GM18517 (cell line): ENCODE measurements at regions not wholly inside any gene's neighbourhood (a gene's known extent, or its start where the extent isn't known, plus 50 kb on each side); places are given as distances from the start of the nearest gene placed in this dataset.
"Not testable (repeated sequence)": the region's sequence is repeated elsewhere in the genome, so short reads cannot be mapped to it uniquely, and the experiment has no call there.

Experiments used
- ATAC-seq: cut with Tn5 transposase; IDR thresholded peaks from one replicate; pipeline ENCODE4 v1.9.1; 2021; ENCODE audit warnings: mild to moderate bottlenecking, moderate library complexity; ENCODE audit not compliant: unreplicated experiment

GRCh38 chr1:25171013-25171412 lies 61.3 kb downstream of the SYF2 start:
- not testable (repeated sequence) for ATAC-seq

GRCh38 chr1:25170439-25170838 lies 61.9 kb downstream of the SYF2 start:
- ATAC-seq: no peak

DNA sequence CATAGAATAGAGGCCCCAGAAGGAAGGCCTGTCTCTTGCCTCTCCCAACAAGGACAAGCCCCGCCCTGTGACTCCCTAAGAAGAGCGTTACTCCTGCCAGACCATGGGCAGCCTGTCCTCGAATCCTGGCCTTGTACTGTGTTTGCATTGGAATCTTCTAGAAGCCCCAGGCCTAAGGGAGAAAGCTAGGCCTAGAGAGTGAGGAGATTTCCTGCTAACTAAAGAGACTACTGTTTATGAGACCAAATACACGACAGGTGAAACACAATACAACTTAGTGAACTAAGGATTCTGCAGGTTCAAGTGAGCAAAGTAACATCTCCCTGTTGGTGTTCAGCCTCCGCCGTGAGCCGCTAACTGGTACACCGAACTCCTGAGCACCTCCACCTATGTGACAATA lies 62.7 kb downstream of the SYF2 start:
- no peak for ATAC-seq

DNA sequence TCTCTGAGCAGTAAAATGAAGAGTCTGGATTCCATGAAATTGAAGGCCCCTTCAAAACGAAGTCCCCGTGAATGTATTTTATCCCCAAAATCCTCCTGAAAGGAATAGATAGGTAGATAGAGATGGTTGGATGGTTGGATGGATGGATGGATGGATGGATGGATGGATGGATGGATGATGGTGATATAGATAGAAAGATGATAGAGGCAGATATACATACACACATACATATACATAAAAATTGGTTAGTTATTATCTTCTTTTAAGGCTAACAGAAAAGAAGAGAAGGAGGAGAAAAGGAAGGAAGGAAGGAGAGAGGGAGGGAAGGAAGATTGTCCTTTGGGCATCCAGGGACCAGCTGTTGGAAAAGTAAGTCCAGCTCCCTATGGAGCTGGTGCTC lies 63.1 kb downstream of the SYF2 start:
- no peak for ATAC-seq

DNA sequence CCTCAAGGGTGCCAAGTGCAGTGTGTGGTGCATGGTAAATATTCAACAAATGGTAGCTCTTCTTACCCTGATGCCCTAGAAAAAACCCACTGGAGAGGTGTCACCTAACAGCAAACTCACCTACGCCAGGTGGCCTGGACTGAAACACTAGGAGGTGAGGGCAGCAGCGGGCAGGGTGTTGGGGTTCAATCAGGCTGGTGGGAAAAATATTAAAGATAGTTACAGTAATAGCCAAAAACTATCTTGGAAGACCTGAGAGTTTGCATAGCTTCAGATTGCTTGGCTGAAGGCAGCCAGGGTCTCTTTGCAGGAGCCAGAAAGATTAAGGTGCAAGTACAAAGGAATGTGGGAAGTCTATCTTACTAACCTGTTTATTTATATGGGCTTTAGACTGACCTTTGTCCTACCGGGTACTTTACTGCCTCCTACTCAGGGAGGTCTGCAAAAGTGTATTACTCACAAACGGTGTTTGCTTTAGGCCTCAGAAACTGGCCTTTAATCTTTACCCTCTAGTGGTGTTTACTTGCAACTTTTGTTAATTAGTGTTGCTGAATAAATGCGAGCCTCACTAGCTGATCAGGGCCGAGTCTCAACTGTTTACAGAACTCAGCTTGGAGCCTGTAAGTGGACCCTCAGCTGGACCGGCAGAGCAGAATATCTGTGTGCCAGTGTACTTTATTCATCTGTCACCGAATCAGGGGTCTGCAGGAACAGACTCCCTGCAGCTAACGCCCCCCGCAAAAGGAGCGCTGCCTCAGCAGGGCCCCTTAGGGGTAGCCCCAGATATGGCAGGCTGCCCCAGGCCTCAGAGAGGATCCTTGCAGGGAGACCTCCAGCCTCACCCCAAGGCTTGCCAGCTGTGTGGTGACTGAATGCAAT lies 63.9 kb downstream of the SYF2 start:
- no peak for ATAC-seq

- no peak for ATAC-seq
Measured at GRCh38 chr1:25167269-25168192, 64.8 kb downstream of the SYF2 start.

- no peak for ATAC-seq
Measured at GRCh38 chr1:25166847-25167246, 65.5 kb downstream of the SYF2 start.

DNA sequence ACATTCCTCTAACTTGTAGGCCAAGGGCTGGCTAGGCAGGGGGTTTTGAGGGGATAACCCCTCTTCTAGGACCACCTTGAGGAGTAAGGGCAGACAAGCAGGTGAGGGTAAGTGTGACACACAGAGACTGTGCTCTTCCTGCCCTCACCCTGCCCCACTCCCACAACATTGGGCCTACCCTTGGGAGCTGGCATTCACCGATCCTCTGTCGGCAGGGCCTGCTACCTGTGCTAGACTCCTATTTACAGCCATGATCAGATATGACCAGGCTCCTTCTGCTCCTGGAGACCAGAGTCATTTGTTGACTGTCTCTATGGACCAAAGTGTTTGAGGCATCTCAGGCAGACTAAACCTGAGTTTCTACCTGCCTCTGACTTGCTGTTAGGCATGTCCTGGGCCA lies 68.3 kb downstream of the SYF2 start:
- ATAC-seq: no peak

- ATAC-seq: no peak
Measured at GRCh38 chr1:25161981-25162380, 70.3 kb downstream of the SYF2 start.

DNA sequence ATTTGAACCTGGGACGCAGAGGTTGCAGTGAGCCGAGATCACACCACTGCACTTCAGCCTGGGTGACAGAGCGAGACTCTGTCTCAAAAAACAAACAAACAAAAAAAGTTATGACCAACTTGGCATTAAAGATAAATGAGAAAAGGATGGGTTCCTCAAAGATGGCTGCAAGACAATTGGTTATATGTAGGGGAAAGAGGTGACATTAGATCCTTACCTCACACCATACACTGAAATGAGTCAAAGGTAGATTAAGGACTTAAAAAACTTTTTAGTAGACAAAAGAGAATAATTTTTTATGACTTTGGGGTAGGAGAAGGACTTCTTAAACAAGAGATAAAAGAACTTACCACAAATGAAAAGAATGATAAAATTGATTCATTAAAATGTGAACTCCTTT lies 74.5 kb downstream of the SYF2 start:
- ATAC-seq: no peak

- no peak for ATAC-seq
Measured at GRCh38 chr1:25150985-25151495, 81.3 kb downstream of the SYF2 start.

- no peak for ATAC-seq
Measured at GRCh38 chr1:25148673-25149300, 83.5 kb downstream of the SYF2 start.

- ATAC-seq: no peak
Measured at GRCh38 chr1:25146451-25146855, 85.8 kb downstream of the SYF2 start.

DNA sequence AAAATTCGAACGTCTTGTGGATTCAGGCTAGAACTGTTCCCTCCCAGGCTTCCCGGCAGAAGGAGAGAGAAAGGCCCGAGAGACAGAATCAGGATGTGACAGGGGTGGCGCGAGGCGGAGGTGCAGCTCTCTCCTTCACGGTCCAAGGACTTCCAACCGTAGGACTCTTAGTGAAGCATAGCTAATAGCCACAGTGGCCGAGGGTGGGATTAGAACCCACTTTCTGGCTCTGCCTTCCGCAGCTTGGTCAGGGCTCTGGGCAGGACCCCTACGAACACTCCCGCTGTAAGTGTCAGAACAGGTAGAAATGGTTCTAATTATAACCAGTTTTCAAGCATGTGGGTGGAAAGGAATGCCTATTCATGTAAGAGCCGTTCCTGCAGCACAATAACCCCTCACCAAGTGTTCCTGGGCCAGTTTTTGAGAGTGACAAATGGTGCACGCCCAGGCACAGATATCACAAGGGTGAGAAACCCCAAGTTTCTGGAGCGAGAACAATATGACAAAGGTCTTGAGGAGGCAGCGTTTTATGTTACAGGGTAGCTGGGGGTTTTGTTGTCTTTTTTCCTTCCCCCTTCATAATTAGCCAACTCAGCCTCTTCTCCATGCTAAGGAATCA lies 86.4 kb downstream of the SYF2 start:
- no peak for ATAC-seq

GRCh38 chr1:25140073-25140797 lies 92.1 kb downstream of the SYF2 start:
- peak; percentile 82 for ATAC-seq

DNA sequence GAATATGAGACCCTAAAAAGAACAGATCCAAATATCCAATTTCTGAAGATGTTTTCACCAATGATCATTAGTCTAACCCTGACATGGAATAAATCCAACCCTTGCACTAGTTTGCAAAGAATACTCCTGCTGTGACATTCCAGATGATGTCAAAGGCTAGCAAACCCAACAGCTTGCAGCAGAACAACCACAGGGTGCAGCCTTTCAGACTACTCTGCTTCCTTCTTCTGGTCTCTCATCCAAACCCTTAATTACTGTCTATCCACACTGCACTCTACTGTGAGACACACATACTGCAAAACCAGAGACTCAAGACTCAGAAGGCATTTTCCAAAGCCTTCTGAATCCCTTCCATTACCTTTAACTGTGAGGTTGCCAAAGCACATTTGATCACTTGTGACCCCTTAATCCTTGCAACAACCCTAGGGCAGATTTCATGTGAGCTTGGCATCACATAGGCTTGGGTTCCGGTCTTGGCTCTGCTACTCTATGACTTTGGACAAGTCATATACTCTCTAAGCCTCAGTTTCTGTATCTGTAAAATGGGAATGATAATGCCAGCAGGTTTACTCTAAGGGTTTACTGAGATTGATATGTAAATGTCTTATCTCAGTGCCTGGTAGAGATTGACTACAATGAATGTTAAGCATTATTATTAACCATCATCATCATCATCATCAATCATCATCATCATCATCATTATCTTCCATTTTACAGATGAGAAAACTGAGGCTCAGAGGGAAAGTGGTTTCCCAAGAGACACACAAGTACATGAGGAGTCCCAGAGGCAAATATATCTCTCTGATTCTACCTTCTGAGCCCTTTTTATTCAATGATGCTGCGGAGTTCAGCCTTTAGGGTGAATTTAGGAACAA lies 94.5 kb downstream of the SYF2 start:
- ATAC-seq: no peak

GRCh38 chr1:25137106-25137505 lies 95.2 kb downstream of the SYF2 start:
- ATAC-seq: no peak

GRCh38 chr1:25135909-25136308 lies 96.4 kb downstream of the SYF2 start:
- ATAC-seq: no peak

DNA sequence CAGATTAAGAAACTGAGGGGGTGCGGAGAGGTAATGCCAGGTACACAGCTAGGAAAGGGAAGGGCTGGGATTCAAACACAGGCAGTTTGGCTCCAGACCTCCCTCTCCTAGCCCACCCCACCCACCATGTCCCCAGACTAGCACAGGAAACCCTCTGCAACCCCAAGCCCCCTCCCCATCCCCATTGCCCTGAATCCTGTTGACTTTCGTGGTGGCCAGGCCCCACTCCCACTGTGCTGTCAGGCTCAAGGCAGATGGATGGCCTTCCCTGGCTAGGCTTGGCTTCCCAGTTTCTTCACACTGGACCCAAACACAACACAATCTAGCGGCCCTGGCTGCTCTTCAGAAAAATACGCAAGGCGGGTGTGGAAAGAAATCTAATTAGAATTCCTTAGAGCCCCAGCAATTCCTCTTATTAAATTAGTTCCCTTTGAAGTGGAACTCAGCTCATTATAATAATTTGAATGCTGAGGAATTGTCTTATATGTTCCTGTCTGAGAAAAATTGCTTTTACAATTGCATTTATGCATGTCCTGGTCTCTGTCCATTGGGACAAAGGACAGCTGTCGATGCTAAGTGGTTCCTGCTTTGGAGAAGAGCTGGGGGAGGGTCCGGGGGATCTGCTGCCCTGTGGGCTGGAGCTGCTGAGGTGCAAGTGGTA lies 97.4 kb downstream of the SYF2 start:
- no peak for ATAC-seq
